ENCODE measurements at regions not wholly inside any gene's neighbourhood (a gene's known extent, or its start where the extent isn't known, plus 50 kb on each side); places are given as distances from the start of the nearest gene placed in this dataset.

GRCh38 chr2:108184419-108184818 lies 55.3 kb upstream of the SULT1C3 start:
- no peak for TF ChIP-seq EZH2 (IDR thresholded peaks at IDR 0.05; ENCODE audit: low read length)
- TF ChIP-seq, protein P1, sequence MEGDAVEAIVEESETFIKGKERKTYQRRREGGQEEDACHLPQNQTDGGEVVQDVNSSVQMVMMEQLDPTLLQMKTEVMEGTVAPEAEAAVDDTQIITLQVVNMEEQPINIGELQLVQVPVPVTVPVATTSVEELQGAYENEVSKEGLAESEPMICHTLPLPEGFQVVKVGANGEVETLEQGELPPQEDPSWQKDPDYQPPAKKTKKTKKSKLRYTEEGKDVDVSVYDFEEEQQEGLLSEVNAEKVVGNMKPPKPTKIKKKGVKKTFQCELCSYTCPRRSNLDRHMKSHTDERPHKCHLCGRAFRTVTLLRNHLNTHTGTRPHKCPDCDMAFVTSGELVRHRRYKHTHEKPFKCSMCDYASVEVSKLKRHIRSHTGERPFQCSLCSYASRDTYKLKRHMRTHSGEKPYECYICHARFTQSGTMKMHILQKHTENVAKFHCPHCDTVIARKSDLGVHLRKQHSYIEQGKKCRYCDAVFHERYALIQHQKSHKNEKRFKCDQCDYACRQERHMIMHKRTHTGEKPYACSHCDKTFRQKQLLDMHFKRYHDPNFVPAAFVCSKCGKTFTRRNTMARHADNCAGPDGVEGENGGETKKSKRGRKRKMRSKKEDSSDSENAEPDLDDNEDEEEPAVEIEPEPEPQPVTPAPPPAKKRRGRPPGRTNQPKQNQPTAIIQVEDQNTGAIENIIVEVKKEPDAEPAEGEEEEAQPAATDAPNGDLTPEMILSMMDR (optimal IDR thresholded peaks at IDR 0.05 in 1 of 3, IDR thresholded peaks at IDR 0.05 in 1 of 3, conservative IDR thresholded peaks at IDR 0.05 in 1 of 3; ENCODE audit: extremely low read depth in 1 of 3, insufficient read depth in 2 of 3, low read length in 3 of 3) = peak; percentile 46 to 54 (median 50)
- dilution Hi-C loops (cut with MboI; ENCODE audit: extremely low pct_ligation_motif_present, low sequenced_read_pairs) = no loop called here
- Histone ChIP-seq H3K9me1 (ENCODE audit: control insufficient read depth, extremely low read depth, insufficient read depth, low read length) (no peaks in the 10 kb centered on the region), H3K79me2 (ENCODE audit: control insufficient read depth, insufficient read depth, low read length) (no peaks in the 10 kb centered on the region), H3K4me1 (ENCODE audit: control insufficient read depth, extremely low read depth, insufficient read depth, low read length) (no peaks in the 10 kb centered on the region), H3K36me3 (ENCODE audit: control insufficient read depth in 2 of 2, extremely low read depth in 1 of 2, insufficient read depth in 2 of 2, low read length in 2 of 2) (no peaks in the 10 kb centered on the region), H3K9me3 (ENCODE audit: control insufficient read depth, low read depth, low read length) (no peaks in the 10 kb centered on the region), H3K9ac (ENCODE audit: control insufficient read depth, extremely low read depth, insufficient read depth, low read length) (no peak overlapping the region), H3K27me3 (ENCODE audit: control insufficient read depth, extremely low read depth, insufficient read depth, low read length) (no peaks in the 10 kb centered on the region), H3K27ac (ENCODE audit: control insufficient read depth, insufficient read depth, low read length) (no peak overlapping the region), H4K20me1 (ENCODE audit: control insufficient read depth, extremely low read depth, insufficient read depth, low read length) (no peaks in the 10 kb centered on the region), H2AFZ (ENCODE audit: control insufficient read depth, low read length) (no peak overlapping the region), H3K4me3 (ENCODE audit: control insufficient read depth in 2 of 3, extremely low read depth in 1 of 3, insufficient read depth in 2 of 3, low read depth in 1 of 3, low read length in 3 of 3) (no peak overlapping the region), H3K4me2 (ENCODE audit: control insufficient read depth, extremely low read depth, insufficient read depth, low read depth, low read length) (no peak overlapping the region)
- DNase-seq (ENCODE audit: low read depth, low spot score) (no peak), FAIRE-seq (peak; percentile 84)

DNA sequence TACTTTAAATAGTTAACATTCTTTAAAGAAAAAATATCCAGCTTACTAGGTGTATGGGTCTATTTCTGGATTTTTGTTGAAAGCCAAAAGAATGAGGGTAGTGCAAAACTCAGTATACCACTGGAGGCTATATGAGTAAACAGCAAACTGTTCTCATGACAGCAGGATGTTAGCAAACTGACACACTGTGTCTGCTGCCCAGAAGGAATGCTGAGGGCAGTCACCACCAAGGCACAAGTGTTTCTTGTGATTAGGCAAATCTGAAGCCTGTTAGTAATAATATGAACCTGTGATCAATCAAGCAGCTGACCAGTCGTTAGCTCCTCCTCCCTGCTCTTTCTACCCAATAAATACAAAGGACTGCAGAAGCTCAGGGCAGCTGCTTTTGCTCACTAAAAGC lies 50.5 kb upstream of the SULT1C3 start:
- Histone ChIP-seq H3K4me1 (ENCODE audit: control insufficient read depth, extremely low read depth, insufficient read depth, low read length) (peaks cover 4% of the 10 kb centered on the region), H3K36me3 (ENCODE audit: control insufficient read depth in 2 of 2, extremely low read depth in 1 of 2, insufficient read depth in 2 of 2, low read length in 2 of 2) (no peaks in the 10 kb centered on the region), H3K4me2 (ENCODE audit: control insufficient read depth, extremely low read depth, insufficient read depth, low read depth, low read length) (no peak overlapping the region), H3K79me2 (ENCODE audit: control insufficient read depth, insufficient read depth, low read length) (no peaks in the 10 kb centered on the region), H4K20me1 (ENCODE audit: control insufficient read depth, extremely low read depth, insufficient read depth, low read length) (no peaks in the 10 kb centered on the region), H3K9me3 (ENCODE audit: control insufficient read depth, low read depth, low read length) (no peaks in the 10 kb centered on the region), H3K9ac (ENCODE audit: control insufficient read depth, extremely low read depth, insufficient read depth, low read length) (no peak overlapping the region), H2AFZ (ENCODE audit: control insufficient read depth, low read length) (no peak overlapping the region), H3K27ac (ENCODE audit: control insufficient read depth, insufficient read depth, low read length) (no peak overlapping the region), H3K9me1 (ENCODE audit: control insufficient read depth, extremely low read depth, insufficient read depth, low read length) (no peaks in the 10 kb centered on the region), H3K27me3 (ENCODE audit: control insufficient read depth, extremely low read depth, insufficient read depth, low read length) (no peaks in the 10 kb centered on the region), H3K4me3 (ENCODE audit: control insufficient read depth in 2 of 3, extremely low read depth in 1 of 3, insufficient read depth in 2 of 3, low read depth in 1 of 3, low read length in 3 of 3) (no peak overlapping the region)
- dilution Hi-C loops (cut with MboI; ENCODE audit: extremely low pct_ligation_motif_present, low sequenced_read_pairs) = no loop called here
- FAIRE-seq = no peak
- TF ChIP-seq, protein P1 (optimal IDR thresholded peaks at IDR 0.05 in 1 of 3, IDR thresholded peaks at IDR 0.05 in 1 of 3, conservative IDR thresholded peaks at IDR 0.05 in 1 of 3; ENCODE audit: extremely low read depth in 1 of 3, insufficient read depth in 2 of 3, low read length in 3 of 3) = no peak
- TF ChIP-seq EZH2 (IDR thresholded peaks at IDR 0.05; ENCODE audit: low read length) = no peak
- DNase-seq (ENCODE audit: low read depth, low spot score) = no peak
